ENCODE measurements at regions not wholly inside any gene's neighbourhood (a gene's known extent, or its start where the extent isn't known, plus 50 kb on each side); places are given as distances from the start of the nearest gene placed in this dataset.

DNA sequence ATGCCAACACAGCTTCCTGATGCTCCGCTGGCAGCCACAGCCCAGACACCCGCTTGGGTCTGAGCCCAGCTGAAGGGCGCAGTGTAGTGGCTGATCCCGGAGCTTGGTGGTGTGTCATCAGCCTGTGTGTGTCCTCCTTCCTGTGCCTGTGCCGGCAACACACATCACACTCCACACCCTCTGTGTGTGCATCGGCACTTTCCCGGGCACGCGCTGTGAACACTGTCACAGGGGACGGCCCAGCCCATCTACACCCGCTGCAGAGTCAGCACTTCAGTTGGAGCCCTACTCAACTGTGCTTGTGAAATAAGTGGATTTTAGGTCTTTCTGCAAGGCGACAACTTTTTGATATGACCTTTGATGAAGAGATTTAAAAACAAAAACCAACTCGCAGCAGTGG lies 189.4 kb downstream of the IRX2 start:
- H3K27ac Mint-ChIP-seq: no peak overlapping the region
- H3K9me3 Mint-ChIP-seq: peaks cover 56% of the 10 kb centered on the region
- intact Hi-C loops (cut with micrococcal nuclease): no loop called here
- no peaks in the 10 kb centered on the region for H3K4me1 Mint-ChIP-seq (ENCODE audit: low read depth)
- H3K4me3 Mint-ChIP-seq: no peak overlapping the region
- H3K36me3 Mint-ChIP-seq (ENCODE audit: low read depth): no peaks in the 10 kb centered on the region
- no peaks in the 10 kb centered on the region for H3K27me3 Mint-ChIP-seq

DNA sequence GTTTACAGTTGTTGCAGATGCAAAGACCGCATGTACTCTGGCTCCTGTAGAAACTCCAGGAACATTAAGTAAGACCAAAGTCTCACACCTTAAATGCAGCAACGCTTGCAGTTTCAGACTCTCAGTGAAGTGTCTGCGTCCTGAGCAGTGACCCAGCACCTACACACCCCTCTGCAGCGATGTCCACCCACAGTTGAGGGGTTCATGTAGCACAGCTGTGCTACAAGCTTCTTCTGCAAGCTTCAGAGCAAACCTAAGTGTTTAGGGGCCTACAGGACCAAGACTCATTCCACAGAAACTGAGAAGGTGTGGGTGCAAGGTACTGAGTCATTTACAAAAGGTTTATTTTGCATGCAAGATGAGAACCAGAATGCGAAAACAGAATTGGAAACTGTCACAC lies 191.0 kb downstream of the IRX2 start:
- H3K36me3 Mint-ChIP-seq (ENCODE audit: low read depth): no peaks in the 10 kb centered on the region
- intact Hi-C loops (cut with micrococcal nuclease): no loop called here
- no peaks in the 10 kb centered on the region for H3K27me3 Mint-ChIP-seq
- H3K27ac Mint-ChIP-seq: no peak overlapping the region
- peaks cover 66% of the 10 kb centered on the region for H3K9me3 Mint-ChIP-seq
- H3K4me1 Mint-ChIP-seq (ENCODE audit: low read depth): no peaks in the 10 kb centered on the region
- no peak overlapping the region for H3K4me3 Mint-ChIP-seq

DNA sequence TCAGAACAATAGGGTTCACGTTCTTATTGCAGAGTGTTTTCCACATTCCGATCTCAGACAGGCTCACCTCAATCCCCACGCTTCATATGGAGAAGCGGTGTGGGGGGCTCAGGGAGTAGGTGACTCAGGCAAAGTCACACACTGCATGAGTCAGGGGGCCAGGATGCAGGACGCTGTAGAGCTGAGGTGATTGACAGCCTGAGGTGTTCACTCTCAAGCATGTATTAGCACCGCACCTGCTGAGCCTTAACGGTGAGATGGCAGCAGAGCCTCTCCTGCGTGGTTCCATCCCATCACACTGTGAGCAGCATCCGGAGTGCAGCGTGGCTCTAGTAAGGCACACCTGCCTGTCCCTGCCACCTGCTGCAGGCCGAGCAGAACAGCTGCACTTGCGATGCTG lies 194.0 kb downstream of the IRX2 start:
- H3K27ac Mint-ChIP-seq: no peak overlapping the region
- no peaks in the 10 kb centered on the region for H3K4me1 Mint-ChIP-seq (ENCODE audit: low read depth)
- intact Hi-C loops (cut with micrococcal nuclease): no loop called here
- peaks cover 68% of the 10 kb centered on the region for H3K9me3 Mint-ChIP-seq
- H3K27me3 Mint-ChIP-seq: no peaks in the 10 kb centered on the region
- H3K36me3 Mint-ChIP-seq (ENCODE audit: low read depth): no peaks in the 10 kb centered on the region
- no peak overlapping the region for H3K4me3 Mint-ChIP-seq

DNA sequence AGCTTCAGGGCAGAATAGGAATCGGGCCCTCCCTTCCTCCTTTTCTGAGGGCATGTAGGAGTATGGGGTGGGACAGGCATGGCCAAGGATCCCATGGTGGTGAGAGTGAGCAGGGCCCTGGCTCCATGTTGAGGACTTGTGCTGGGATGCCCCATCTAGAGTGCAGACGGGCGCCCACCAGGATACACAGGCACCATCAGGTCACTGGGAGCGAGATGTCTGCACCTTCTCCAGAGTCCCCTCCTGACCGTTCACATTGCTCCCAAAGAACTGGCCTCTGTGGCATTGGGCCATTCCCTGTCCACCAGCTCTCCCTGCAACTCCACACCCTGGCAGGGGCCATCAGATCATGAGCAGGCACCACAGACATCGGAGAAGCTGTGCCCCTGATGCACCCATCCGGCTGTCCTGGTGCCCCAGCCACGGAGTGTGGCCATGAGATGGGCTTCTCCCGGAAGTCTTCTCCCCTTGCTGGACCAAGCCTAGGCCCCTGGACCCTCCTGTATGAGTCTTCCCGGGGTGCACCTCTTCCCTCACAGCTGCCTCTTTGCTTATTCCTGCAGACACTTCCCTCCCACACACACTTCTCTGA lies 195.0 kb downstream of the IRX2 start:
- H3K4me1 Mint-ChIP-seq (ENCODE audit: low read depth): no peaks in the 10 kb centered on the region
- H3K9me3 Mint-ChIP-seq: peaks cover 64% of the 10 kb centered on the region
- H3K27ac Mint-ChIP-seq: no peak overlapping the region
- intact Hi-C loops (cut with micrococcal nuclease): no loop called here
- no peak overlapping the region for H3K4me3 Mint-ChIP-seq
- no peaks in the 10 kb centered on the region for H3K36me3 Mint-ChIP-seq (ENCODE audit: low read depth)
- H3K27me3 Mint-ChIP-seq: no peaks in the 10 kb centered on the region

DNA sequence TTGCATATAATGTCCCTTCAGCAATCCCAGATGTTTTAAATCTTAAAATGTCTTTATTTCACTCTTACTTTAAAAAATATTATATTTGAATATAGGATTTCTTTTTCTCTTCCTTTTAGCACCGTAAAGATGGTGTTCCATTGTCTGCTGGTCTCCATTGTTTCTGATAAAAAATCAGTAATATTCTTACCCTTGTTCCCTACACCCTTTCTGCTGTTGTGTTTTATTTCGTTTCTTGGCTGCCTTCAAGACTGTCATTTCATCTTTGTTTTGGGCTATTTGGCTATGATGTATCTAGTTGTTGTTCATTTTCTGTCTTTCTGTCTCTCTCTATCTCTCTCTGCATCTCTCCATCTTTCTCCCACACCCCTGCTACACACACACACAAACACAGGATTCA lies 197.9 kb downstream of the IRX2 start:
- Mint-ChIP-seq H3K9me3 (peaks cover 60% of the 10 kb centered on the region), H3K4me3 (no peak overlapping the region), H3K36me3 (ENCODE audit: low read depth) (no peaks in the 10 kb centered on the region), H3K27me3 (no peaks in the 10 kb centered on the region), H3K4me1 (ENCODE audit: low read depth) (no peaks in the 10 kb centered on the region), H3K27ac (no peak overlapping the region)
- intact Hi-C loops (cut with micrococcal nuclease): no loop called here

DNA sequence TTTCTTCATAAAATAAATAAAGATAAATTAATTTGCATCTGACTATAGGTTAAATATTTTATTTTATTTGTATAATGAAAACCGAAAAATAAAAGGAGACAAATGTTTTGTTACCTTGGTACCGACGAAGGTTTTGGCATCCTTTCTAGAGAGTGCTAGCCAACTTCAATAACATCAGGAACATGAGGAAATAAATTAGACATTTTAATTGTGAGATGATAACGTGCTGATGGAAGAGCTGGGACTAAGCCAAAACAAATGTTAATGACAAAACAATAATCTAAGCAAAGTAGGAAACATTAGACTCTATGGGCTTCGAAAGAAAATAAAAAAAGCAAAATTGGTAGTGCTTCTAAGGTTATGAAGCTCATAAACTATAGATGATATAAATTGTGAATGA lies 201.0 kb downstream of the IRX2 start:
- intact Hi-C loops (cut with micrococcal nuclease): no loop called here
- Mint-ChIP-seq H3K27ac (no peak overlapping the region), H3K9me3 (peaks cover 48% of the 10 kb centered on the region), H3K4me1 (ENCODE audit: low read depth) (no peaks in the 10 kb centered on the region), H3K4me3 (no peak overlapping the region), H3K27me3 (no peaks in the 10 kb centered on the region), H3K36me3 (ENCODE audit: low read depth) (no peaks in the 10 kb centered on the region)

DNA sequence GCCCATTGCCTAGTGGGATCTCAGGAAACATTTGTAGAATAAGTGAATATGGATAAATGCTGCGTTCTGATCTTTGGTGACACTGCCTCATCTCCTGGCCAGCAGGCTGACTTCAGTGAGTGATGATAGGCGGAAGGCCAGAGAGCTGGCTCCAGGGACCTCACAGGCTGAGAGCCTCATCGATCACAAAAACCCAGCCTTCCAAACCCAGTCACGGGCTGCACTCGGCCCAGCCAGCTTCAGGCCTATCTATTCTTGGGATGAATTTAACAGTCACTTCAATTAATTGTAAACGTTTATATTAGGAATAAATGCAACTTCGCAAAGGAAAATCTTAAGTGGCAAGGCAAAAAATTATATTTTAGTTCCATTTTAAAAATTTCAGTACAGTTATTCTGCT lies 201.6 kb downstream of the IRX2 start:
- Mint-ChIP-seq H3K4me3 (no peak overlapping the region), H3K4me1 (ENCODE audit: low read depth) (no peaks in the 10 kb centered on the region), H3K36me3 (ENCODE audit: low read depth) (no peaks in the 10 kb centered on the region), H3K27me3 (no peaks in the 10 kb centered on the region), H3K27ac (no peak overlapping the region), H3K9me3 (peaks cover 42% of the 10 kb centered on the region)
- intact Hi-C loops (cut with micrococcal nuclease): no loop called here

DNA sequence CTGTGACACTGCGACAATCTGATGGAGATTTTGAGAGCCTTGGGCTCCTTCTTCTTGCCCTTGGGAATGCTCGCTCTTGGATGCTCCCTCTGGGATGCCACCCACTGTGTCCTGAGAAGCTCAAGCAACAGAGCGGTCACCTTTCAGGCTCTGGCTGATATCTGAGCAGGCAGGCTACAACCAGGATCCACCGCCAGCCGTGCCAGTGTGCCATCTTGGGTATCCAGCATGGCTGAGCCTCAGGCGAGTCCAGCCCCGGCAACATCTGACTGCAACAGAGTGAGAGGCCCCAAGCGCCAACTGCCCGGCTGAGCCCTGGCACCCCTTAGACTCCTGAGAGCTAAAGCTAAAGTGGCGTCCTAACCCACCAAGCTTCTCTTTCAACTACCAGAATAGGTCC lies 202.1 kb downstream of the IRX2 start:
- Mint-ChIP-seq H3K4me3 (no peak overlapping the region), H3K27ac (no peak overlapping the region), H3K27me3 (no peaks in the 10 kb centered on the region), H3K4me1 (ENCODE audit: low read depth) (no peaks in the 10 kb centered on the region), H3K36me3 (ENCODE audit: low read depth) (no peaks in the 10 kb centered on the region), H3K9me3 (peaks cover 37% of the 10 kb centered on the region)
- intact Hi-C loops (cut with micrococcal nuclease): no loop called here

DNA sequence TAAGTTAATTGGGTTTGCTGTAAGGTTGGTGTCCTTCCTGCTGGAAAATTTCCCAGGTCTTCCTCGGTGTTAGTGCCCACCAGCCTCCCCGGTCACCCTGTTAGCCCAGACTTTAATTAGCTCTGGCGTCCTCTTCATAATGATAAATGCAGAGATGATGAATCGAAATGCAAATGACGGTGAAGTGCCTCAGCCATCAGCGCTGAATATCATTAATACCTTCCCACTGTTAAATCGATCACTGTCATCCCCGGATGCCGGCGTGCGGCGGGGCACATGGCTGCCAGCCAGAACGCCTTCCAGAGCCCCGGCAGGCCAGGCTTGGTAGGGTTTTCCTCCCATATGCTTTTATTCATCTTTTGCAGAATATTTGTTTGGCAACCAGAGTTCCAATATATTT lies 204.5 kb downstream of the IRX2 start:
- intact Hi-C loops (cut with micrococcal nuclease): no loop called here
- Mint-ChIP-seq H3K27ac (no peak overlapping the region), H3K4me1 (ENCODE audit: low read depth) (no peaks in the 10 kb centered on the region), H3K4me3 (no peak overlapping the region), H3K36me3 (ENCODE audit: low read depth) (no peaks in the 10 kb centered on the region), H3K9me3 (peaks cover 26% of the 10 kb centered on the region), H3K27me3 (no peaks in the 10 kb centered on the region)

DNA sequence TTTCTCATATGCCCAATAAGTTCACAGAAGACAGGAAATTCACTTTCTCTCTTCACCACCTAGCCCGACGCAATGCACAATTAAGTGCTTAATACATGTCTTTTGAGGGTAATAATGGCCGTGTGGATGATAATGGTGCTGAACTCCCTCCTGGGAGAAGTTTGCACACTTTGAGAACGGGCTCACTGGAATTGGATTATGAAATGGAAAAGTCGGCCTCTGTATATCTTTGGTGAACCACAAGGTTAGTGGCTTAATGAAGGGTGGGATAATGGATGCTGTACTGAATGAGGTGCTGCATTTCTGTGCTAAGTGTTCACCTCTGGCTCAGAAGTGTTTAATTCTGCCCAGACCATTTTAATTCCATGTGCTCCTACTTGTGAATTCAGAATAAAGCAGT lies 207.5 kb downstream of the IRX2 start:
- Mint-ChIP-seq H3K27ac (no peak overlapping the region), H3K4me3 (no peak overlapping the region)
- intact Hi-C loops (cut with micrococcal nuclease): no loop called here

DNA sequence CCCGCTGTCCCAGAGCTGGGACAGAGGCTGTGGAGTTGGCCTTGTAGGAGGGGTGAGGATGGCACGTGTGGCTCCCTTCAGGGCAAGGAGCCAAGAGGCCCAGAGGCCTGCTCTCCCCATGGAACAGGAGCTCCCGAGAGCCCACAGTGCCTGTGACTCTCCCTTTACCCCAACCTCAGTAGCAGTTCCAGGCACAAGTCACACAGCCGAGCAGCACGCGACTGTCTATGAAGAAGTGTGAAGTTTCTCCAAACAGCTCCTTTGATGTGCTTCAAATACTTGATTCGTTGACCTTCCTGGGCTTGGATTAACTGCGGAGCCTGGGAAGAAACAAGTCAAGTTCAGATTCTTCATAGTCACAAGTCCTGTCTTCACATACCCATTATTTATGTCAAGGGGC lies 208.7 kb downstream of the IRX2 start:
- Mint-ChIP-seq H3K27ac (no peak overlapping the region), H3K9me3 (peaks cover 32% of the 10 kb centered on the region), H3K4me3 (no peak overlapping the region), H3K4me1 (ENCODE audit: low read depth) (no peaks in the 10 kb centered on the region), H3K36me3 (ENCODE audit: low read depth) (no peaks in the 10 kb centered on the region), H3K27me3 (no peaks in the 10 kb centered on the region)
- intact Hi-C loops (cut with micrococcal nuclease): no loop called here

More for the DNA sequence above, 207.5 kb downstream of the IRX2 start:
- Mint-ChIP-seq H3K4me1 (ENCODE audit: low read depth) (no peaks in the 10 kb centered on the region), H3K27me3 (no peaks in the 10 kb centered on the region), H3K9me3 (peaks cover 44% of the 10 kb centered on the region), H3K36me3 (ENCODE audit: low read depth) (no peaks in the 10 kb centered on the region)

DNA sequence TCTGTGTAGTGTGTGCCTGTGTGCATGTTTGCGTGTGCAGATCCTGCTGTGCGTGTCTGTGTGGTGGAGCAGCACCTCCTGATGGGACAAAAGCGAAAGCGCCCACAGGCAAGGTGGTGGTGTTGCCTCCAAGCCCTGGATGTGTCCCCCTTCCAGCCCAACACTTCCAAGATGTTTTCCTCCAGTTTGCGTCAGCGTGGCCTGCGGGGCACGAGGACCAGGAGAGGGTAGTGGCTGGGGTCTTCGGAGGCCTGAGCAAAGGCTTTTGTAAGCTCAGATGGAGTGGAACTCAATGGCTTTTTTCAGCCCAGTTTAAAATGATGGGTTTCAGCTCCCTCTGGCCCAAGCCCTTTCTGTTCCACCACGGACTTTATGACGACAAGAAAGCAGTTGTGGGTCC lies 209.5 kb downstream of the IRX2 start:
- Mint-ChIP-seq H3K27me3 (no peaks in the 10 kb centered on the region), H3K4me1 (ENCODE audit: low read depth) (no peaks in the 10 kb centered on the region), H3K4me3 (no peak overlapping the region), H3K27ac (no peak overlapping the region), H3K36me3 (ENCODE audit: low read depth) (no peaks in the 10 kb centered on the region), H3K9me3 (peaks cover 26% of the 10 kb centered on the region)
- intact Hi-C loops (cut with micrococcal nuclease): no loop called here

DNA sequence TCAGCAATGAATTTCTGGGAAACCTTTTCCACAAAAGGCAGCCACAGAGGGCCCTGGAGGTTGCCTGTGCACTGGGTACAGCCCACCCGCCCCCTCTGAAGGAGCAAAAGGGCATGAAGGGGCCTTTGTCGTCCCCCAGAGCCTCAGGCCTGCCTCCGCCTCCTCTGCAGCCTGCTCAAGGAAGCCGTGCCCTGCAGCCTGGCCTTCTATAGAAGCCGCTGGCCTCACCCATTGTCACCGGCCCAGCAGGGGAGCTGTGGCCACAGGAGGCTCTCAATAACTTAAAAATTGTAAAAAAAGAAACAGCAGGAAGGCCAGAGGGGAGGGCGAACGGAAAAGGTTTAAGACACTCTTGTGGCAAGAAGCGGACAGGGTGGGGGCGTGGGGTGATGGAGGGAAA lies 213.3 kb downstream of the IRX2 start:
- no peaks in the 10 kb centered on the region for H3K4me1 Mint-ChIP-seq (ENCODE audit: low read depth)
- peaks cover 26% of the 10 kb centered on the region for H3K9me3 Mint-ChIP-seq
- no peak overlapping the region for H3K4me3 Mint-ChIP-seq
- H3K27ac Mint-ChIP-seq: no peak overlapping the region
- H3K27me3 Mint-ChIP-seq: no peaks in the 10 kb centered on the region
- intact Hi-C loops (cut with micrococcal nuclease): no loop called here
- H3K36me3 Mint-ChIP-seq (ENCODE audit: low read depth): no peaks in the 10 kb centered on the region

DNA sequence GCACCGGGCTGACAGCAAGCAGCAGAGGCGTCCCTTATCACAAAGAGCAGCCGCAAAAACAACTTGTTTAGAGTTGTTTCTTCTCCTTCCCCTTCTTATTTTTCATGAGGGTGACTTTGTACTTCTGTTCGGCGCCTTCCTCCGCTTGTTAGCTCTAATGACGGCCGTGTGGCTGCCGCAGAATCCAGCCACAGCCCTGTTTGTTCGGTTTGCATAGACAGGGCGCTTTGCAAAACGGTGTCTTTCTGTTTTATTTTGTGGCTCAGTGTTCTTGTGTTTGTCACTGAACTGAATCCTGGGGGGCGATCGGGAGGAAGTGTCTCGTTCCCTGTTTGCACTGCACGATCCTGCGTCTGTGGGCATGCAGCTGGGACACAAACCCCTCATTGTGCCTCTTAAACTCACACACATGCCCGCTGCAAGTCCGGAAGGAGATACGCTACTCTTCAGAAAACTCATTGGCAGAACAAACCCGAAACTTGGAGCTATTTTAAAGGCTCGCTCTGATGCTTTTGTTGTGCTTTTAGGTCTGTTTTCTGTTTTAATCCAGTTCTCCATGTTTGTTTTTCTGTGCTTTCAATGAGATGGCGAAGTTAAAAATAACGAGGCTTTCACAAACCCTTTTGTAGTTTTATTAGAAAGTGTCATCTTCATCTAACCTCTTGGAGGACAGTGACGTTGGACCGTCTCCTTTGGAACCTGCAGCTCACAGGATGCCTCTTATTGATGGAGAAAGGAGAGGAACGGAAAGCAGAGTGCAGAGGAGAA lies 213.9 kb downstream of the IRX2 start:
- no peak overlapping the region for H3K4me3 Mint-ChIP-seq
- H3K9me3 Mint-ChIP-seq: peaks cover 26% of the 10 kb centered on the region
- H3K36me3 Mint-ChIP-seq (ENCODE audit: low read depth): no peaks in the 10 kb centered on the region
- H3K4me1 Mint-ChIP-seq (ENCODE audit: low read depth): no peaks in the 10 kb centered on the region
- no peak overlapping the region for H3K27ac Mint-ChIP-seq
- intact Hi-C loops (cut with micrococcal nuclease): no loop called here
- H3K27me3 Mint-ChIP-seq: no peaks in the 10 kb centered on the region
